HepG2 (cell line): ENCODE measurements at regions not wholly inside any gene's neighbourhood (a gene's known extent, or its start where the extent isn't known, plus 50 kb on each side); places are given as distances from the start of the nearest gene placed in this dataset.

ENCODE experiments used
- ATAC-seq: fragments of 200-7000 bp; cut with Tn5 transposase; 3 replicates; pipeline ENCODE4 v1.9.1; 2020; ENCODE audit warnings: mild to moderate bottlenecking, moderate library complexity
- BruUV-seq: library from RNA; stranded (reverse); fragments of 400-500 nt; replicated peaks from 2 replicates; lab custom pipeline; 2021; lab: Mats Ljungman, UMichigan
- CTCF ChIA-PET: fragments of 300-600 bp; formaldehyde crosslinking; extraction: SDS; loops from one replicate; lab custom pipeline; 2021; ENCODE audit warnings: low total read pairs, inconsistent platforms, low intra/inter-chr PET ratio; lab: Yijun Ruan, JAX
- POLR2A ChIA-PET: fragments of 350-600 bp; sonication (Branson Sonifier 250); formaldehyde crosslinking; loops from one replicate; lab custom pipeline; 2020; ENCODE audit warnings: antibody characterized with exemption, inconsistent platforms; lab: Yijun Ruan, JAX
- DNase-seq: peaks from one replicate; pipeline ENCODE4 v3.0.0-alpha.2; 2015; ENCODE audit warnings: low spot score
- FAIRE-seq: peaks from 3 replicates; lab custom pipeline; 2011; peaks lifted over from hg19 to GRCh38; lab: Jason Lieb, UNC
- H2AFZ ChIP-seq: one replicate; pipeline ENCODE4 v1.6.1; 2011; ENCODE audit warnings: low read length, inconsistent platforms
- H3K27ac ChIP-seq: fragments of 300-600 bp; 3 replicates; pipeline ENCODE4 v1.8.0; 2011; ENCODE audit warnings: mixed run types, mild to moderate bottlenecking, mixed read lengths, low read length, inconsistent platforms; ENCODE audit not compliant: insufficient read depth; ENCODE audit errors: extremely low read length
- H3K27me3 ChIP-seq, 2 experiments: fragments of 200-600 bp in 1 of 2; 2 replicates in 1 of 2; 3 replicates in 1 of 2; pipeline versions ENCODE4 v1.6.0 to v1.8.0; 2011; ENCODE audit warnings: low read length in 2 of 2, mild to moderate bottlenecking in 2 of 2, moderate library complexity in 2 of 2, inconsistent platforms in 1 of 2; ENCODE audit not compliant: insufficient read depth in 2 of 2, control insufficient read depth in 1 of 2
- H3K36me3 ChIP-seq, 2 experiments: fragments of 200-600 bp in 1 of 2; replicated peaks in 1 of 2; 2 replicates in 1 of 2; 3 replicates in 1 of 2; pipeline versions ENCODE4 v1.5.1 to v1.8.0; 2011; ENCODE audit warnings: low read length in 2 of 2, inconsistent platforms in 1 of 2; ENCODE audit not compliant: insufficient read depth in 2 of 2, control insufficient read depth in 1 of 2
- H3K4me1 ChIP-seq: 2 replicates; pipeline ENCODE4 v1.5.1; 2012; ENCODE audit warnings: low read length, inconsistent platforms; ENCODE audit not compliant: insufficient read depth
- H3K4me2 ChIP-seq: 2 replicates; pipeline ENCODE4 v1.6.0; 2011; ENCODE audit warnings: low read depth, low read length, inconsistent platforms
- H3K4me3 ChIP-seq, 3 experiments: fragments of 200-600 bp in 1 of 3; sonication (generic), shearing (Covaris generic) in 1 of 3; replicated peaks in 1 of 3; 2 replicates each; pipeline ENCODE4 v1.5.1; 2011 to 2016; ENCODE audit warnings: low read length in 3 of 3, inconsistent platforms in 2 of 3, low read depth in 2 of 3, mild to moderate bottlenecking in 2 of 3, control low read depth in 1 of 3, mixed read lengths in 1 of 3; ENCODE audit not compliant: insufficient read depth in 1 of 3
- H3K79me2 ChIP-seq: one replicate; pipeline ENCODE4 v1.6.1; 2011; ENCODE audit warnings: low read length, inconsistent platforms; ENCODE audit not compliant: insufficient read depth
- H3K9ac ChIP-seq: 2 replicates; pipeline ENCODE4 v1.6.0; 2011; ENCODE audit warnings: mild to moderate bottlenecking, low read depth, low read length, inconsistent platforms; ENCODE audit not compliant: insufficient read depth
- H3K9me3 ChIP-seq: 2 replicates; pipeline ENCODE4 v1.5.1; 2012; ENCODE audit warnings: mild to moderate bottlenecking, low read length
- H4K20me1 ChIP-seq: 2 replicates; pipeline ENCODE4 v1.6.0; 2011; ENCODE audit warnings: inconsistent platforms, mild to moderate bottlenecking, low read length, moderate library complexity; ENCODE audit not compliant: insufficient read depth
- ATF7-NPFF ChIP-seq: sonication (generic); formaldehyde crosslinking; IDR thresholded peaks from 2 replicates; pipeline ENCODE4 v1.8.1; 2023; ENCODE audit warnings: mild to moderate bottlenecking, low read depth, missing genetic modification reagents, moderate library complexity
- CSRNP1 ChIP-seq: sonication (generic); formaldehyde crosslinking; IDR thresholded peaks from 2 replicates; pipeline ENCODE4 v1.8.1; 2023; ENCODE audit warnings: mild to moderate bottlenecking, missing genetic modification reagents
- CTCF ChIP-seq: sonication (generic); formaldehyde crosslinking; IDR thresholded peaks from 2 replicates; pipeline ENCODE4 v1.5.0; 2020; ENCODE audit warnings: mild to moderate bottlenecking, missing genetic modification reagents, moderate library complexity
- DDIT3 ChIP-seq: sonication (generic); formaldehyde crosslinking; IDR thresholded peaks from 2 replicates; pipeline ENCODE4 v1.4.0; 2020; ENCODE audit warnings: mild to moderate bottlenecking, missing genetic modification reagents
- EP300 ChIP-seq, 3 experiments: sonication (generic) in 1 of 3; formaldehyde crosslinking in 1 of 3; IDR thresholded peaks; 2 replicates each; pipeline versions ENCODE4 v1.5.1 to v1.6.1; 2011 to 2020; ENCODE audit warnings: low read depth in 2 of 3, low read length in 2 of 3, borderline replicate concordance in 1 of 3, improper control_type of control experiment in 1 of 3, mild to moderate bottlenecking in 1 of 3, missing genetic modification reagents in 1 of 3, moderate library complexity in 1 of 3
- PRDM4 ChIP-seq: sonication (generic); formaldehyde crosslinking; IDR thresholded peaks from 2 replicates; pipeline ENCODE4 v1.9.0; 2021; ENCODE audit warnings: missing genetic modification reagents, borderline replicate concordance
- SMAD1 ChIP-seq: sonication (generic); formaldehyde crosslinking; IDR thresholded peaks from 2 replicates; pipeline ENCODE4 v1.4.0; 2020; ENCODE audit warnings: missing genetic modification reagents, low read depth, mild to moderate bottlenecking, borderline replicate concordance
- SMC3 ChIP-seq: IDR thresholded peaks from 2 replicates; pipeline ENCODE4 v1.6.1; 2011; ENCODE audit warnings: low read length, improper control_type of control experiment
- STAG1 ChIP-seq: sonication (generic); formaldehyde crosslinking; IDR thresholded peaks from 2 replicates; pipeline ENCODE4 v1.4.0; 2020; ENCODE audit warnings: missing genetic modification reagents
- ZFP82 ChIP-seq: sonication (generic); formaldehyde crosslinking; IDR thresholded peaks from 2 replicates; pipeline ENCODE4 v1.5.1; 2020; ENCODE audit warnings: mild to moderate bottlenecking, missing genetic modification reagents, borderline replicate concordance
- ZHX1 ChIP-seq: sonication (generic); formaldehyde crosslinking; IDR thresholded peaks from 2 replicates; pipeline ENCODE4 v1.8.1; 2022; ENCODE audit warnings: low read depth, mild to moderate bottlenecking, missing genetic modification reagents
- ZNF225 ChIP-seq: sonication (generic); formaldehyde crosslinking; IDR thresholded peaks from 2 replicates; pipeline ENCODE4 v1.4.0; 2020; ENCODE audit warnings: mild to moderate bottlenecking, missing genetic modification reagents
- ZNF724P ChIP-seq: sonication (generic); formaldehyde crosslinking; IDR thresholded peaks from 2 replicates; pipeline ENCODE4 v1.8.0; 2022; ENCODE audit warnings: missing genetic modification reagents, borderline replicate concordance
- ZSCAN22 ChIP-seq: sonication (generic); formaldehyde crosslinking; IDR thresholded peaks from 2 replicates; pipeline ENCODE4 v1.4.0; 2020; ENCODE audit warnings: mild to moderate bottlenecking, missing genetic modification reagents
- WGBS: methylation state at CpG from one replicate; pipeline ENCODE4 v1.1.6; 2017; ENCODE audit warnings: low lambda C conversion rate; 5-methylcytosine and 5-hydroxymethylcytosine counted together
- in situ Hi-C: cut with HindIII; loops from 2 replicates; pipeline ENCODE4 v1.10.0; 2017; ENCODE audit warnings: low pct_unique_long_range_greater_than_20kb; ENCODE audit not compliant: extremely low pct_ligation_motif_present
- intact Hi-C: fragments of 100-400 bp; cut with micrococcal nuclease; formaldehyde crosslinking; loops from one replicate; pipeline ENCODE4 v1.10.0; 2022; ENCODE audit not compliant: unreplicated experiment

GRCh38 chr10:84783386-84783785 lies 455.0 kb downstream of the CCSER2 start:
- H3K27ac ChIP-seq, result no peak overlapping the region
- no TSS peak for BruUV-seq
- TF ChIP-seq PRDM4 (no peak), EP300 (IDR thresholded peaks at IDR 0.05; ENCODE audit: low read depth in 2 of 2, low read length in 2 of 2) (no peak), EP300 (CRISPR knock-in tag; IDR thresholded peaks at IDR 0.05; ENCODE audit: borderline replicate concordance) (no peak), ATF7-NPFF (no peak), SMAD1 (CRISPR knock-in tag) (no peak), ZNF225 (CRISPR knock-in tag) (no peak), DDIT3 (CRISPR knock-in tag) (no peak), CTCF (CRISPR knock-in tag) (peak; percentile 74), CSRNP1 (CRISPR knock-in tag) (no peak), STAG1 (peak; percentile 67), ZSCAN22 (CRISPR knock-in tag) (no peak), SMC3 (peak; percentile 15; the same call in 1 of the 2 replicates), ZFP82 (CRISPR knock-in tag) (no peak), ZNF724P (CRISPR knock-in tag) (no peak), ZHX1 (CRISPR knock-in tag) (no peak)
- in situ Hi-C loops, result no loop called here
- ChIA-PET POLR2A (no interaction called here), CTCF (no interaction called here)
- no peaks in the 10 kb centered on the region for H4K20me1 ChIP-seq
- DNase-seq, result peak; percentile 17
- H3K9me3 ChIP-seq, result no peaks in the 10 kb centered on the region
- H3K36me3 ChIP-seq, result no peaks in the 10 kb centered on the region
- H3K4me1 ChIP-seq, result no peaks in the 10 kb centered on the region
- WGBS, result 0% methylated on average over 1 of the region's 1 CpG
- no peak overlapping the region for H3K4me2 ChIP-seq
- H3K27me3 ChIP-seq, result no peaks in the 10 kb centered on the region
- peak; percentile 92 for ATAC-seq
- no peak overlapping the region for H3K4me3 ChIP-seq
- no peak overlapping the region for H2AFZ ChIP-seq
- no peaks in the 10 kb centered on the region for H3K79me2 ChIP-seq
- intact Hi-C loops, result loop anchor here (5.0 kb wide), 1 partner anchor 1594 kb away; no protein-coding TSS in a partner anchor
- H3K9ac ChIP-seq, result no peak overlapping the region
- FAIRE-seq, result peak; percentile 52
